ENCODE measurements at regions not wholly inside any gene's neighbourhood (a gene's known extent, or its start where the extent isn't known, plus 50 kb on each side); places are given as distances from the start of the nearest gene placed in this dataset.

DNA sequence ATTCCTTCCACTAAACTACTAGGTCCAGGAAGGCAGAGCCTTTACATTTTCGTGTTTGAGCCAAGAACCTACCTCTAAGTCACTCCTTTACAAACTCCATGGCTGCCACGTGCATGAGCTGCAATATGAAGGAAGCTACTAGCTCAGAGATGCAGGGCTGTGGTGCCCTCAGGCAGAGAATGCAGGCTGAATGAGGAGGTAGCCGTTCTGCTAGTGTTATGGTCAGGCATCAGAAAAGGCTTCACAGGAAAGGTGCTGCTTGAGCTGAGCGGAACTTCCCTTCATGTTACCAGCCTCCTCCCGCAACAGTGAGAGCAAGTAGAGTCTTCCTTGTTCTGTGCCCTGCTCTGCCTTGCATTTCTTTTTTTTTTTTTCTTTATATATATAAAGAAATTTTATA, 148.3 kb upstream of the PACRGL start:
- Histone ChIP-seq H3K9me3 (no peaks in the 10 kb centered on the region), H3K4me1 (no peaks in the 10 kb centered on the region), H3K27me3 (no peaks in the 10 kb centered on the region), H3K36me3 (replicated peaks in 1 of 2; ENCODE audit: insufficient read depth in 1 of 2, low read depth in 2 of 2) (no peaks in the 10 kb centered on the region), H3K4me3 (no peak overlapping the region), H3K27ac (no peak overlapping the region)
- DNase-seq (no peak), ATAC-seq (no peak)
- TF ChIP-seq POLR2A (IDR thresholded peaks at IDR 0.05): no peak
- TF ChIP-seq, protein P1, sequence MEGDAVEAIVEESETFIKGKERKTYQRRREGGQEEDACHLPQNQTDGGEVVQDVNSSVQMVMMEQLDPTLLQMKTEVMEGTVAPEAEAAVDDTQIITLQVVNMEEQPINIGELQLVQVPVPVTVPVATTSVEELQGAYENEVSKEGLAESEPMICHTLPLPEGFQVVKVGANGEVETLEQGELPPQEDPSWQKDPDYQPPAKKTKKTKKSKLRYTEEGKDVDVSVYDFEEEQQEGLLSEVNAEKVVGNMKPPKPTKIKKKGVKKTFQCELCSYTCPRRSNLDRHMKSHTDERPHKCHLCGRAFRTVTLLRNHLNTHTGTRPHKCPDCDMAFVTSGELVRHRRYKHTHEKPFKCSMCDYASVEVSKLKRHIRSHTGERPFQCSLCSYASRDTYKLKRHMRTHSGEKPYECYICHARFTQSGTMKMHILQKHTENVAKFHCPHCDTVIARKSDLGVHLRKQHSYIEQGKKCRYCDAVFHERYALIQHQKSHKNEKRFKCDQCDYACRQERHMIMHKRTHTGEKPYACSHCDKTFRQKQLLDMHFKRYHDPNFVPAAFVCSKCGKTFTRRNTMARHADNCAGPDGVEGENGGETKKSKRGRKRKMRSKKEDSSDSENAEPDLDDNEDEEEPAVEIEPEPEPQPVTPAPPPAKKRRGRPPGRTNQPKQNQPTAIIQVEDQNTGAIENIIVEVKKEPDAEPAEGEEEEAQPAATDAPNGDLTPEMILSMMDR (IDR thresholded peaks at IDR 0.05): no peak
- WGBS, 2 donors: 66 to 70% methylated on average over 5 of the region's 5 CpGs
- intact Hi-C loops (cut with DNase I): no loop called here

DNA sequence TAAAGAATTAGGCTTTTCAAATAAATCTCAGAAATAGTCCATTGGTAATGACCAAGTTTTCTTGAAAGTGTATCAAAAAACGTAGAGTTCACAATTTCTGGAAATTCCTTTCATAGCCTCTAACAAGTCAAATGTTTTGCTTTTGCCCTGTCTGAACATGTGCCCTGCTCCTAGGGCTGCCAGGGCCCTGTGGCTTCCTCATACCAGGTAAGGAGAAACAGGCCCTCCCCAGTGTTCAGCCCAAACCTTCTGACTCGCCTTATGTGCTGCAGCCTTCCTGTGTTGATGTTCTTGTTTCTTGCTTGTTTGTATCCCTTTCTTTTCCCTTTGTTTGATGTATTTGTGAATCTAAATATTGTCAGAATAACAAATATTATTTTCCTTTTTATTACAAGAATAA, 146.1 kb upstream of the PACRGL start:
- intact Hi-C loops (cut with DNase I): no loop called here
- ATAC-seq: no peak
- no peaks in the 10 kb centered on the region for H3K9me3 ChIP-seq

DNA sequence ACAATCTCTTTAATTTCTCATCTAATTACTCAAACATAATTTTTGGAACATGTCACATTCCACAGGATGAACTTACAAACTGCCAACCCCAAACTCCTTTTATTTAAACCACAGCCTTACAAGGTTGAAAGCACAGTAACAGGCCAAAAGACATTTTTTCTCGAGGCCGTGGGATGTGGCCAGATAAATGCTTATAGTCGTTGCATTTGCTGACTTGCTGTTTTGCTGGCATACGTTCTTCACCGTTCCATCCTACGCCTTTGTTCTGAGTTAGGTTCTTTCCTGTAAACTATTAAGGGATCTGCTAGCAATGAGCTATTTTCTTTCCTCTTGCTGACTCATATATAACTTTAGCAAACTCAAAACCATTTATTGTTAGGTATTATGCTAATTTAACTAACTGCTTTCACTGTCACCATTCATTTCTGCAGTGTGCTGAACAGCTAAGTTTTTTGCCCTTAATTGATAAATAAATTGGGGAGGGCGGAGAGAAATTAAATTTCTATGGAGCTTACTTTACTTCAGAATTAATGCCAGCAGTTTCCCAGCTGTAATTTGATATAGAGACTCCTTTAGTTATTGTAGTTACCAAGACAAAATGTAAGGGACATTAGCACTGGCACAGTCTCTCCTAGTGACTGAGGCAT, 135.1 kb upstream of the PACRGL start:
- Histone ChIP-seq H3K27ac (no peak overlapping the region), H3K4me3 (no peak overlapping the region), H3K36me3 (replicated peaks in 1 of 2; ENCODE audit: insufficient read depth in 1 of 2, low read depth in 2 of 2) (no peaks in the 10 kb centered on the region), H3K27me3 (no peaks in the 10 kb centered on the region), H3K9me3 (no peaks in the 10 kb centered on the region), H3K4me1 (no peaks in the 10 kb centered on the region)
- DNase-seq: no peak
- TF ChIP-seq POLR2A (IDR thresholded peaks at IDR 0.05): no peak
- TF ChIP-seq, protein P1 (IDR thresholded peaks at IDR 0.05): no peak
- 68 to 69% methylated on average over 7 of the region's 7 CpGs for WGBS, 2 donors
- ATAC-seq: no peak
- intact Hi-C loops (cut with DNase I): no loop called here

More for the DNA sequence above, 146.1 kb upstream of the PACRGL start:
- H3K4me1 ChIP-seq: no peaks in the 10 kb centered on the region
- H3K27me3 ChIP-seq: no peaks in the 10 kb centered on the region
- H3K4me3 ChIP-seq: no peak overlapping the region
- H3K27ac ChIP-seq: no peak overlapping the region
- H3K36me3 ChIP-seq (replicated peaks in 1 of 2; ENCODE audit: insufficient read depth in 1 of 2, low read depth in 2 of 2): no peaks in the 10 kb centered on the region
- TF ChIP-seq, protein P1 (IDR thresholded peaks at IDR 0.05): no peak
- TF ChIP-seq POLR2A (IDR thresholded peaks at IDR 0.05): no peak
- 73 to 78% methylated on average over 2 of the region's 2 CpGs for WGBS, 2 donors
- no peak for DNase-seq

DNA sequence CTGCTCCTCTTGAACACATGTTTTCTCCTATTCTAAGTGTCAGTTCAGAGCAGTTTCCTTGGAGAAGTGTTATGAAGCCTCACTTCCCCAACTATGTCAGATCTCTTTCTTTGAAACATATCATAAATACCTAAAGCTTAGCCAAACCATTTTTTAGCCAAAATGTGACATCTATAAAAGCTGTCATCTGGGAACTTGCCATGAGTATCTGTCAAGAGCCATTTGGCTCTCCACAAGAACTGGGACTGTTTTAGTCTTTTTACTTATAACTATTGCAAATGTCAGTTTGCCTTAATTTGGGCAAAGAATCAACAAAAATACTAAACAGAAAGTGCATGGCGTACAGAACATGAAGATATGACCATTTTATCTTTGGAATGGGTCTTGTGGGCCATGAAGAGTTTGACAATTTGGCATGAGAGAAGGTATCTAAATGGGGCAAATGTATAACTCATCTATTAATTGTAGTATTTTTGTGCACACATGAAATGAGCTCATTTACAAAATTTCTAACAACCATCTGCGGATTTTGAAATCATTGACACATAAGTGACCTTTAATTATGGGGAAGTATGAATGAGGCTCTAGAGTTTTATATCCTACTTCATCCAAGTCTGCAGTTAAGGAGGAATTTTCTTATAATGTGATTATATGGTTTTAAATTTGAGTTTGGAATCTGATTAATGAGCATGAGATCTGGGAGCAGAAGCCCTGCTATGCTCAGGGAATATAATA, 129.1 kb upstream of the PACRGL start:
- Histone ChIP-seq H3K4me1 (no peaks in the 10 kb centered on the region), H3K9me3 (no peaks in the 10 kb centered on the region), H3K27me3 (no peaks in the 10 kb centered on the region), H3K36me3 (replicated peaks in 1 of 2; ENCODE audit: insufficient read depth in 1 of 2, low read depth in 2 of 2) (no peaks in the 10 kb centered on the region), H3K27ac (no peak overlapping the region), H3K4me3 (no peak overlapping the region)
- DNase-seq (no peak), ATAC-seq (no peak)
- TF ChIP-seq, protein P1 (IDR thresholded peaks at IDR 0.05): no peak
- TF ChIP-seq POLR2A (IDR thresholded peaks at IDR 0.05): no peak
- intact Hi-C loops (cut with DNase I): no loop called here
- WGBS, 2 donors: 68 to 92% methylated on average over 2 of the region's 2 CpGs

DNA sequence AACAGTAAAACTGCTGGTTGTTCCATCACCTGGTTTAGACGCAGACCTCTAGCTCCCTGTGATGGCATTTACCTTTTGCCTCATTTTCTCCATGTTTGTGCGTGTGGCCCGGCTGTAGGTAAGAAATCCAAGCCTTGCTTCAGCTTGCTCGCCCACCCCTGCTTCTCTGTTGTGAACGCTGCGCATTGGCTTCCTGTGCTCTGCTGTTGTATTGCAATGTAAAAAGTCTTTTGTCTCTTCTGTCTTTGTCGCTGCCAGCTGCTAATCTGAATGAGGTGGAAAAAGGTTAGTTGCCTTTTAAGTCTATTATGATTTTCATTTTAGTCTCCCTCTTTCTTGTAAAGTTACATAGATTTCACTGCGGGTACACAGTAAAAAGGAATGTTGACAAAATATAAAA, 127.3 kb upstream of the PACRGL start:
- intact Hi-C loops (cut with DNase I): no loop called here
- no peak for ATAC-seq

More for the DNA sequence above, 127.3 kb upstream of the PACRGL start:
- H3K36me3 ChIP-seq (replicated peaks in 1 of 2; ENCODE audit: insufficient read depth in 1 of 2, low read depth in 2 of 2): no peaks in the 10 kb centered on the region
- no peaks in the 10 kb centered on the region for H3K4me1 ChIP-seq
- H3K27ac ChIP-seq: no peak overlapping the region
- WGBS, 2 donors: 81 to 90% methylated on average over 8 of the region's 8 CpGs
- H3K4me3 ChIP-seq: no peak overlapping the region
- H3K27me3 ChIP-seq: no peaks in the 10 kb centered on the region
- TF ChIP-seq, protein P1 (IDR thresholded peaks at IDR 0.05): no peak
- no peak for TF ChIP-seq POLR2A (IDR thresholded peaks at IDR 0.05)
- no peaks in the 10 kb centered on the region for H3K9me3 ChIP-seq
- DNase-seq: no peak
